ACHN (cell line): ENCODE measurements at regions not wholly inside any gene's neighbourhood (a gene's known extent, or its start where the extent isn't known, plus 50 kb on each side); places are given as distances from the start of the nearest gene placed in this dataset.
"Not testable (repeated sequence)": the region's sequence is repeated elsewhere in the genome, so short reads cannot be mapped to it uniquely, and the experiment has no call there.

Source experiments
- DNase-seq: peaks from one replicate; pipeline ENCODE4 v3.0.0-alpha.2; 2015
- in situ Hi-C: cut with HindIII; loops from 2 replicates; pipeline ENCODE4 v1.10.0; 2017; ENCODE audit warnings: low sequenced_read_pairs, low pct_ligation_motif_present, low pct_unique_long_range_greater_than_20kb

DNA sequence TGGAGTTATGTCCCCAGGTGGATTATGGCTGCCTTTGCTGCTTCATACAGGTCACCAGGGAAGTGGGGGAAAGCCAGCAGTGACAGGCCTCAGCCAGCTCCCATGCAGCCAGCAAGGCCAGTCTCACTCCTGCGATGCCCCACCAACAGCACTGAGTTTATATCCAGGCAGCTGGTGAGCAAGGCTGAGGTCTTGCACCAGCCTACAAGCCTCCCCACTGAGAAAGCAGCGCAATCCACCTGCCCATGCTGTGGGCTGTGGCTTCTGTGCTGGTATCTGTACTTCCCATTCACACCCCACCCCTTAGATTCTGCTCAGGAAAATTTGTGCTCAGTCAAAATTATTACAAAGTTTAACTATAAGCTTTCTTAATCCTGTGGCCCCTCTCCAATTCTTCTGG, 153.5 kb downstream of the HHIP start:
- no peak for DNase-seq
- in situ Hi-C loops: no loop called here

GRCh38 chr4:144801731-144802130, 155.8 kb downstream of the HHIP start:
- DNase-seq: no peak
- in situ Hi-C loops: no loop called here

DNA sequence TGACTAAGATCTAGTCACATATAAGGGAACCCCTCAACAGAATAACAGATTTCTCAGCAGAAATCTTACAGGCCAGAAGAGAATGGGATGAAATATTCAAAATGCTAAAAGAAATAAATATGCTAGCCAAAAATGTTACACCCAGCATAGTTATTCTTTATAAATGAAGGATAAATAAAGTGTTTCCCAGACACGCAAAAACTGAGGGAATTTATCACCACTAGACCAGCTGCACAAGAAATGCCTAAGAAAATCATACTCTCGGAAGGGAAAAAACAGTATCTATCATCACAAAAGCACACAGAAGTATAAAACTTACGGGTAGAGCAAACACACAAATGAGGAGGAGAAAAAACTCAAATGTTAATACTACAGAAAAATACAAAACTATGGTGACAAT, 162.1 kb downstream of the HHIP start:
- in situ Hi-C loops: no loop called here
- no peak for DNase-seq

DNA sequence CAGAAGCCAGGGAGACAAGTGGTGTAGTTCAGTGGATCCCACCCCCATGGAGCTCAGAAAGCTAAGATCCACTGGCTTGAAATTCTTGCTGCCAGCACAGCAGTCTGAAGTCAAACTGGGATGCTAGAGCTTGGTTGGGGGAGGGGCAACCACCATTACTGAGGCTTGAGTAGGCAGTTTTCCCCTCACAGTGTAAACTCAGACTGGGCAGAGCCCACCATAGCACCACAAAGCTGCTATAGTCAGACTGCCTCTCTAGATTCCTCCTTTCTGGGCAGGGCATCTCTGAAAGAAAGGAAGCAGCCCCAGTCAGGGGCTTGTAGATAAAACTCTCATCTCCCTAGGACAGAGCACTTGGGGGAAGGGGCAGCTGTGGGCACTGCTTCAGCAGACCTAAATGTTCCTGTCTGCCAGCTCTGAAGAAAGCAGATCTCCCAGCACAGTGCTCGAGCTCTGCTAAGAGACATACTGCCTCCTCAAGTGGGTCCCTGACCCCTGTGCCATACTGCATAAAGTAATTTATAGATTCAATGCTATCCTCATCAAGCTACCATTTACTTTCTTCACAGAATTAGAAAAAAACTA, 163.2 kb downstream of the HHIP start:
- in situ Hi-C loops: no loop called here

DNA sequence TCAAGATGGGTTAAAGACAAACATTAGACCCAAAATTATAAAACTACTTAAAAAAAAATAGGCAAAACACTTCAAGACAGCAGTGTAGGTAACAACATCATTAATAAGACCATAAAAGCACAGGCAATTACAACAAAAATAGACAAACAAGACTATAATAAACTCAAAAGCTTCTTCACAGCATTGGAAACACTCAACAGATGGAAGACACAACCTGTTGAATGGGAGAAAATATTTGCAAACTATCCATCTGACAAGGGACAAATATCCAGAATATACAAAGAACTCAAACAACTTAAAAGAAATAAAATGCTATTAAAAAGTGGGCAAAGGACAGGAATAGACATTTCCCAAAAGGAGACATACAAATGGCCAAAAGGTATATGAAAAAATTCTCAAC, 170.7 kb downstream of the HHIP start:
- DNase-seq: no peak
- in situ Hi-C loops: no loop called here

More for the DNA sequence above, 163.2 kb downstream of the HHIP start:
- DNase-seq: peak; percentile 0

- no peak for DNase-seq
- in situ Hi-C loops: no loop called here
These were observed 171.1 kb downstream of the HHIP start for GRCh38 chr4:144817081-144817480.

GRCh38 chr4:144818136-144818535, 172.2 kb downstream of the HHIP start:
- DNase-seq: no peak
- in situ Hi-C loops: no loop called here

DNA sequence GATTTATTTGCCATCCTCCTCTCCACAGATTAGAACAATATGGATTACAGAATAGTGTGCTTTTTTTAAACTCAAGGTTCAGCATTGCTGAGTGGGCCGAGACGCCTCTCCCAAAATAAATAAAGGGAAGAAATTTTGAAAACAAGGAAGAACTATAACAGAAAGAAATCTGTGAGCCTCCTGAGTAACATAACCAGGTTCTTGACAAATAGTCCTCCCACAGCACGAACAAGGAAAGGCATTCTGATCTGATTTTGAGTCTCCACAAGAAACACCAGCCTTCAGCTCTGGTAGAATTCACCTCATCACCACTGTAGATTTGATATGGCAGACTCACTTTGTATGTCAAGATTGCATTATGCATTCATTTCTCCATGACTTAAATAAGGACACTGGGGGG, 173.6 kb downstream of the HHIP start:
- no peak for DNase-seq
- in situ Hi-C loops: no loop called here

DNA sequence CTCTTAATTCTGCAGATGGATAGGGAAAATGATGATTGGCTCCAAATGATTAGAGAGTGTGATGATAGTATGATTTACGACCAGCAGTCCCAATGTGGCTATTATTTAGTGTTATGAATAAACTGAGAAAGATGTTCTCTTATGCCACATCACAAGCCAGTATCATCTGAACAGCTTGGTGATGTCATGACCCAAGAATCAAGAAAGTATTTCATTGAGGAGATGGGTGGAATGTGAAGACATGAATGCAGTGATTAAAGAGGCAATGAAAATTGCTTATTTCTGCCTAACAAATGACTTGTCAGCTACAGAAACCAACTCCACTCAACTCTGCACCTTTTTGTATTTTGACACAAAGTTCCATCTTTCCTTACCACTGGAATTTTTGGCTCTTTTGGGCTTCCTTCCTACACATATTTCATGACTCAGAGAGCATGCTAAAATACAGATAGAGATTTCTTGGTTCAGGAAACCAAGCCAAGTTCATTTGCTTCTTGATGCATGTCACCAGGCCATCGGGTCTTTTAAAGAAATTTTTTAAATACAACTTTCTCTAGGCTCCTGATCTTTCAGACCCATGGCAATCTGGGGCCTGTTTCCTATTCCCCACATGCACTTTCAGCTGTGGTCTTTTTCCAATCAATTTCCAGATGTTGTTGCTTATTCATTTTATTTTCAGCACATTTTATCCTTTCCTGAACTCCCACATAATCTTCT, 174.2 kb downstream of the HHIP start:
- in situ Hi-C loops: no loop called here
- DNase-seq: no peak

- no peak for DNase-seq
- in situ Hi-C loops: no loop called here
These were observed 174.8 kb downstream of the HHIP start for GRCh38 chr4:144820728-144821085.

DNA sequence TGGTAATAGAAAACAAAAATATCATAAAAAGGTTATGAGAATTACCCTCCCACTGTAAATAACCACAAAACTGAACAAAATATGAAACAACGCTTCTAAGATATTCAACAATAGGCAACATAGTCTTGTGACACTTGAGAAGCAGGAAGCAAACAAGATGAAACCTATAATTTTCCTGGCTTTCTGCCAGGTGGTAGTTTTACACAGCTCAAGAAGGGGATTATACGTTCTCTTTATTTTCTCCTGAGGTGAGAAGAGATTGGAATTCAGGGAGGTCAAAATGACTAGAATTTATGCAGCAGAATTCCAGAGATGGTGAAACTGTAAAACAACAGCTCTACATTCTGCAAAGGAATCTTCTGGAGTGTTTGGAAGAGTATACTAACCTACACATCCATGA, 186.0 kb downstream of the HHIP start:
- DNase-seq: no peak
- in situ Hi-C loops: no loop called here

DNA sequence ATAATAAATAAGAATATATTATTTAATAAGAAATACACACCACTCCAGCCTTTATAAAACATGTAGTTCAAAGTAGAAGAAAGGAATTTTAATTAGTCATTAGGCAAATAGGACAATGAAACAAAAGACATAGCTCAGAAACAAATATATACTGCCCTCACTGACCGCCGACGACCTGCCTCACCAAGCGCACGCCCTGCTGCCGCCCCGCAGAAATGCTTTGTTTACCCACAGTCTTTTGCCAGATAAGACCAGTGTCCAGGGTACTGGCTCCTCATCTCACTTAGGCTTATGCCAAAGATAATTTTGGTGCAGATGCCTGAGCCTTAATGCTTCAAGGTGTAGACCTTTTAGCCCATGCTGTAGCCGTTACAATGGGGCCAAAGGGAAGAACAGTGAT, 199.5 kb downstream of the HHIP start:
- in situ Hi-C loops: no loop called here
- no peak for DNase-seq

DNA sequence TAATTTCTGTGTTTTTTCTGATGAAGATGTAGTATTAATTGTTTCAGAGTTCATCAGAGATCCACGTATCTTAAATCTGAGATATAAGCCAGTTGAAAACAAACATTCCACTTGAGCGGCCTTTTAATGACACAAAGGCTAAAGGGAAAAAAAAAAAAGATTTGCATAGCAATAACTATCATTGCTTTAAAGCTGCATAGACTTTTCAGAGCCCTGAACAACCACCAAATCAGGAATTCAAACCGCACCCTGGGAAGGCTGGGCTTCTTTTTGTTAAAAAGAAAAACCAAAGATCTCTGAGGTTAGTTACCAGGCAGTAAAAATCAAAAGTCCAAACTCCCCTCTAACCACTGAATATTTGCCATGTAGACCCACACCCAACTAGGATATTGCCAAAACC, 206.0 kb downstream of the HHIP start:
- DNase-seq: no peak
- in situ Hi-C loops: no loop called here

DNA sequence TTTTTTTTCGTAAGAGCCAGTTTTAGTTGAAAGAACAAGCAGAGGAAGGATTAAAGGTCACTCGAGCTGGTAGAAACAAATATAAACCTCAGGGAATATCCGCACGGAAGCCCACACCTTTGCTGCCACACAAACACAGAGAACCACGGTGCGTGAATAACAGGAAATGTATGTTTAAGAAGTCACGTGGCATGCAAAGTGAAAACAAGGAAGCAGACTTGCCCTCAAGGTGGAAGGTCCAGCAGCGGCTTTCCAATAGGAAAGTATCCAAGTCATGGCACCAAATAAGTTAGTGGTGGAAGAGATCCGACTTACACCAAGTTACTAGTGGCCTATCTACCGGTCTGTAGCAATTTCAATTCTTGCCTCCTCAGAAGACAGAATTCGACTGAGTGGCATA, 215.5 kb downstream of the HHIP start:
- in situ Hi-C loops: no loop called here
- no peak for DNase-seq

DNA sequence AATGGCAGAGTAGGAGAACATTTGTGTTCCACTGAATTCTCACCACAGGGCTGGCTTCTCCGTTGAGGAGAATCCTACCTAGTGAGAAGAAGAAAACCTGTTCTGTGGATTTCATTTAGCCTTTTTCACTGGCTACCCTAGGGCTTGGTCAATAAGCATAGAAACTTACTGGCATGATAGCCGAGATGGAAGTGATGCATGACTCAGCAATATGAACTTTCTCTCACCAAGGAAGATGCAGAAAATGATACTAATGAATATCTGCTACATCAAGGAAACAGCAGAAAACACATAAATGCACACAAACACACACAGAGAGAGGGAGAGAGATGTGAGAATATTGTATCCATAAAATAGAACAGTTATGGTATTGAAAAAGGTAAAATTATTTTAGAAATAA, 216.3 kb downstream of the HHIP start:
- in situ Hi-C loops: no loop called here
- DNase-seq: no peak

DNA sequence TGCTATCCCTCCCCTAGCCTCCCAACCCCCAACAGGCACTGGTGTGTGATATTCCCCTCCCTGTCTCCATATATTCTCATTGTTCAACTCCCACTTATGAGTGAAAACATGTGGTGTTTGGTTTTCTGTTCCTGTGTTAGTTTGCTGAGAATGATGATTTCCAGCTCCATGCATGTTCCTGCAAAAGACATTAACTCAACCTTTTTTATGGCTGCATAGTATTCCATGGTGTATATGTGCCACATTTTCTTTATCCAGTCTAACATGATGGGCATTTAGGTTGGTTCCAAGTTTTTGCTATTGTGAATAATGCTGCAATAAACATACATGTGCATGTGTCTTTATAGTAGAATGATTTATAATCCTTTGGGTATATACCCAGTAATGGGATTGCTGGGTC, 218.9 kb downstream of the HHIP start:
- in situ Hi-C loops, DNase-seq: not testable (repeated sequence)

GRCh38 chr4:144868309-144868708, 222.4 kb downstream of the HHIP start:
- in situ Hi-C loops: no loop called here
- DNase-seq: no peak

DNA sequence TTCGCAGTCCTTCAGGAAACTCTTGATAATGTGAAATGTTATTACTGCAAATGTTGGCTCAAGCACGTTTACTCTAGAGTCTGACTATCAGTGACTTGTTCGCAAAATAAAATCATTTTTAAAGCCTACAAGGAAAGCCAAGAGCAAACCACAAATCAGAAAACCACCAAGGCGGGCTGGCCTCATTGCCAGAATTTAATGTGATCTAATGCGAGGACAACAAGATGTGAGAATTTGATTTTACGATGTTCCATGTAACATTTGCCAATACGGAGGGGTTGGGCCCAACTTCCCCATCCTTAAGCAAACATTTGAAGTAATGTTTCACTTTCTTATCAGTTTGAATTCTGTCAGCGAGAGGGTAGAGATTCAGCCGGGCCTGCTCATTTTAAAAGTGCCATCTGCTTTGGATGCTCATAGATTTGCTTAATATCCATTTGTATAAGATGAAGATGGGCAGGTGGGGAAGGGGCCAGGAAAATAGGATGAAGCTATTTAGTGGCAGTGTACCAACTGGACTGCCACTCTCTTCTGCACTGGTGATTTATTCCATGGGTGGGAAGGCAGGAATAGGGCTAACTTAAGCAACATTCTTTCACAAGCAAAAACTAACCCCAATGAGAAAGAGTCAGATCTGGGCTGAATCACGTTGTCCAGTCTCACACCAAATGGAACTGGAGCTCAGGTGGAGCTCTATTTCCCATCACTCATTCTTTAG, 225.3 kb downstream of the ANAPC10 start:
- DNase-seq: no peak
- in situ Hi-C loops: no loop called here

- DNase-seq: no peak
- in situ Hi-C loops: no loop called here
These were observed 224.6 kb downstream of the ANAPC10 start for GRCh38 chr4:144873226-144873990.
